Karpas-422 (cell line): ENCODE measurements at regions not wholly inside any gene's neighbourhood (a gene's known extent, or its start where the extent isn't known, plus 50 kb on each side); places are given as distances from the start of the nearest gene placed in this dataset.
"Not testable (repeated sequence)": the region's sequence is repeated elsewhere in the genome, so short reads cannot be mapped to it uniquely, and the experiment has no call there.

Experiments
- DNase-seq: peaks from one replicate; pipeline ENCODE4 v3.0.0-alpha.2; 2015
- H2AFZ ChIP-seq: fragments of 200-600 bp; sonication (generic); 2 replicates; pipeline ENCODE4 v1.6.1; 2014; ENCODE audit warnings: antibody characterized with exemption, low read length, mixed read lengths
- H3K27ac ChIP-seq: fragments of 200-600 bp; sonication (generic); 2 replicates; pipeline ENCODE4 v1.5.1; 2014; ENCODE audit warnings: mild to moderate bottlenecking, low read length, moderate library complexity
- H3K27me3 ChIP-seq: fragments of 200-600 bp; sonication (generic); 2 replicates; pipeline ENCODE4 v1.6.1; 2014; ENCODE audit warnings: low read length, mixed read lengths
- H3K36me3 ChIP-seq: fragments of 200-600 bp; sonication (generic); 2 replicates; pipeline ENCODE4 v1.6.1; 2014; ENCODE audit warnings: low read length, mixed read lengths; ENCODE audit not compliant: insufficient read depth
- H3K4me1 ChIP-seq: fragments of 200-600 bp; sonication (generic); 2 replicates; pipeline ENCODE4 v1.6.1; 2014; ENCODE audit warnings: mild to moderate bottlenecking, low read length, mixed read lengths
- H3K4me2 ChIP-seq: fragments of 200-600 bp; sonication (generic); 2 replicates; pipeline ENCODE4 v1.6.1; 2014; ENCODE audit warnings: low read length, low read depth, mild to moderate bottlenecking; ENCODE audit not compliant: poor library complexity, severe bottlenecking
- H3K4me3 ChIP-seq: fragments of 200-600 bp; sonication (generic); 2 replicates; pipeline ENCODE4 v1.5.1; 2014; ENCODE audit warnings: mild to moderate bottlenecking, antibody characterized with exemption, low read length, mixed read lengths
- H3K79me2 ChIP-seq: fragments of 200-600 bp; sonication (generic); 2 replicates; pipeline ENCODE4 v1.6.1; 2014; ENCODE audit warnings: mild to moderate bottlenecking, low read length, mixed read lengths
- H3K9ac ChIP-seq: fragments of 200-600 bp; sonication (generic); 2 replicates; pipeline ENCODE4 v1.6.0; 2014; ENCODE audit warnings: low read length
- H3K9me2 ChIP-seq: fragments of 200-600 bp; sonication (generic), shearing (Covaris generic); replicated peaks from 2 replicates; pipeline ENCODE4 v1.6.0; 2014; ENCODE audit warnings: mild to moderate bottlenecking, low read length, moderate library complexity; ENCODE audit not compliant: insufficient read depth
- H3K9me3 ChIP-seq: fragments of 300-700, 200-600 bp; sonication (generic); 2 replicates; pipeline ENCODE4 v1.6.1; 2014; ENCODE audit warnings: low read length, mixed read lengths
- H4K20me1 ChIP-seq: fragments of 200-600 bp; sonication (generic); 2 replicates; pipeline ENCODE4 v1.6.1; 2014; ENCODE audit warnings: mild to moderate bottlenecking, antibody characterized with exemption, low read length, low read depth; ENCODE audit not compliant: insufficient read depth

DNA sequence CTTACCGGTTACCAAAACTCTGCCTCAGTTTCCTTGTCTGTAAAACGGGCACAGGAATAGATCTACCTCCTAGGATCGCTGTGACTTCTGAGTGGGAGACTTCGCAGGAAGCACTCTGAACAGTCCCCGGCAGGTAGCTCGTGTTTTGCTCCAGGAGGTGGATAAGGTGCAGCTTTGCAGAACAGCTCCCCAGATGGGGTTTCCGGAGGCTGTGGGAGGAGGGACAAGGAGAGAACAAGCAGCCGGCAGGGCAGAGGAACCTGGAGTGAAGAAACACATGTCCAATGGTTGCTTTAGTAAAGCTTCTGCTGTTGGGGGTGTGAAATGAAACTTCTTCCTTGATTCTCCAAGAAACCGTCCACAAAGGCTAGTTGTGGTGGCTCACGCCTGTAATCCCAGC, 95.5 kb upstream of the TARDBP start:
- H3K27ac ChIP-seq = no peak overlapping the region

DNA sequence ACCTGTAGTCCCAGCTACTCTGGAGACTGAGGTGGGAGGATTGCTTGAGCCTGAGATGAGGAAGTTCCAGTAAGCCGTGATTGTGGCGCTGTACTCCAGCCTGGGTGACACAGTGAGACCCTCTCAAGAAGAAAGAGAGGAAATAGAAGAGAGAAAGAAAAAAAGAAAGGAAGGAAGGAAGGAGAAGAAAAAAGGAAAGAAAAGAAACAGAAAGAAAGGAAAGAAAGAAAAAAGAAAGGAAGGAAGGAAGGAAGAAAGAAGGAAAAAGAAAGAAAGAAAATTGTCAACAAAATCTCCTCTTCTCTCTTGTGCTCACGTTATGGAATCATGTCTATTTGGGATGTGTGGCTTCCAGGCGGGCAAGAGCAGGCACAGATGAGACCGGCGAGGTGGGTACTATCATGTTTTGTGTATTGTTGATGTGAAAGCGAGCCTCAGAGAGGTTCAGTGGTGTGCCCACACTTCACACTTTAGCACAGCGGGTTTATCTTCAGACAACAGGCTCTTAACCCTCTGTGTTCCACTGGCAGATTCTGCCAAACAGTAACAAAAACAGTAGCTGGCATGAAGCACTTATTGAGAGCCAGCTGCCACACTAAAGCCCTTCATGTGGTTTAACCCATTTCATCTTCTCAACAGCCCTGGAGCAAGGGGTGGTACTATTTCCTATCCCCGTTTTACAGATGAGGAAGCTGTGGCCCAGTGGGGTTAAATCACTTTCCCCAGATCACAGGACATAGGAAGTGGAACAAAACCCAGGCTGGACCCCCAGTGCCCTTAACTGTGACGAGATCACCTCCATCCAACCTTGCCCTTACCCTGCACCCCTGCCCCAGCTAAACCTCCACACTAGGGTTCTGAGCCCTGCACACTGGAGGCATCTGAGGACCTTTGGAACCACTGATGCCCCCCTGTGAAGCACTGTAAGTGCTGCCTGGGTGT, 94.7 kb upstream of the TARDBP start:
- Histone ChIP-seq H2AFZ (no peak overlapping the region), H3K27ac (no peak overlapping the region), H3K4me2 (no peak overlapping the region), H3K4me3 (no peak overlapping the region), H3K9ac (no peak overlapping the region), H4K20me1 (no peaks in the 10 kb centered on the region), H3K9me2 (no peaks in the 10 kb centered on the region), H3K79me2 (no peaks in the 10 kb centered on the region), H3K9me3 (no peaks in the 10 kb centered on the region), H3K4me1 (no peaks in the 10 kb centered on the region), H3K27me3 (no peaks in the 10 kb centered on the region), H3K36me3 (no peaks in the 10 kb centered on the region)
- DNase-seq = no peak

More for the DNA sequence above, 95.5 kb upstream of the TARDBP start:
- Histone ChIP-seq H3K9me2 (no peaks in the 10 kb centered on the region), H4K20me1 (no peaks in the 10 kb centered on the region), H3K9me3 (no peaks in the 10 kb centered on the region), H3K4me1 (no peaks in the 10 kb centered on the region), H3K4me2 (no peak overlapping the region), H3K9ac (no peak overlapping the region), H3K79me2 (no peaks in the 10 kb centered on the region), H2AFZ (no peak overlapping the region), H3K27me3 (no peaks in the 10 kb centered on the region), H3K4me3 (no peak overlapping the region), H3K36me3 (no peaks in the 10 kb centered on the region)
- no peak for DNase-seq

DNA sequence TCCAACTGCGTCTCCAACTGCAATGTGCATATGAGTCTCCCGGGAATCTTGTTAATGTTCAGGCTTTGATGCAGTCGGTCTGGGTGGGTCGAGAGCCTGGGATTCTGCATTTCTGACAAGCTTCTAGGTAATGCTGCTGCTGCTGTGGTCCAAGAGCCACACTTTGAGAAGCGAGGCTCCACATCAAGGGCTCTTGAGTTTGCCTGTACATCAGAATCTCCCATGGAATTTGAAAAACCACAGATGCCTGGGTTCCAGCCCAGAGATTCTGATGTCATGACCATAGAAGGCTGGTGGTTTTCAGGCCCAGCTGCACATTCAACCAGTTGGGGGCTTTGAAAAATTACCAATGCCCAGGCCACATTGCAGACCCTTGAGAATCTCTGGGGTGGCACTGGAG, 93.9 kb upstream of the TARDBP start:
- no peaks in the 10 kb centered on the region for H3K79me2 ChIP-seq
- H3K9me2 ChIP-seq = no peaks in the 10 kb centered on the region
- no peaks in the 10 kb centered on the region for H3K36me3 ChIP-seq
- H3K4me2 ChIP-seq = no peak overlapping the region
- no peaks in the 10 kb centered on the region for H4K20me1 ChIP-seq
- H2AFZ ChIP-seq = no peak overlapping the region
- H3K4me3 ChIP-seq = no peak overlapping the region
- H3K27ac ChIP-seq = no peak overlapping the region
- no peaks in the 10 kb centered on the region for H3K27me3 ChIP-seq
- no peaks in the 10 kb centered on the region for H3K9me3 ChIP-seq
- H3K4me1 ChIP-seq = no peaks in the 10 kb centered on the region
- DNase-seq = no peak
- no peak overlapping the region for H3K9ac ChIP-seq

DNA sequence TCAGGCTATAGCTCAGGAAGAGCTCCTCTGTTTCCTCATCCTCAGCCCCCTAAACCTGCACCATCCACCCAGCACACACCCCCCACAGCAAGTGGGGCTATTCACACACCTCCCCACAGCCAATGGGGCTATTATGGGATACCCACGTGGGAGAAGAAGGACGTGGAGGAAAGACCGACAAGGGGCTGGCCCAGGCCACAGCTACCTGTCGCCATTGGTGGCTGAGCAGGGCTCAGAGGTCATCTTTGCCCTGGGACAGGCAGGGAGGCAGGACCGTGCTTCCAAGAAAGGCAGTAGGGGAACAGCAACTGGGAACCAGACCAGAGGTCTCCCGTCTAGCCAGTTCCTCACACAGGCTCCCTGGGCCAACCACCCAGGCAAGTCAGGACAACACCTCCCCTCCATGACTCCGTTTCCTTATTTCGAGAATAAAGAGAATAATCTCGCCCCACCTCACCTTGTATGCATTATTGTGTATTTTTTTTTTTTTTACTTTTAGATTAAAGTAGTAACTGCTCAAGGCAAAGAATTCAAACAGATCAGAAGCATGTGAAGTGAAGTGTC, 92.3 kb upstream of the TARDBP start:
- Histone ChIP-seq H3K9me2 (no peaks in the 10 kb centered on the region), H4K20me1 (no peaks in the 10 kb centered on the region), H3K4me3 (no peak overlapping the region), H3K4me2 (no peak overlapping the region), H3K36me3 (no peaks in the 10 kb centered on the region), H3K79me2 (no peaks in the 10 kb centered on the region), H3K27ac (no peak overlapping the region), H3K9me3 (no peaks in the 10 kb centered on the region), H2AFZ (no peak overlapping the region), H3K27me3 (no peaks in the 10 kb centered on the region), H3K9ac (no peak overlapping the region), H3K4me1 (no peaks in the 10 kb centered on the region)
- DNase-seq = no peak

- H3K4me2 ChIP-seq, H3K27ac ChIP-seq, H4K20me1 ChIP-seq, H3K4me3 ChIP-seq, H3K36me3 ChIP-seq, H3K9me2 ChIP-seq, H3K9ac ChIP-seq, H3K4me1 ChIP-seq, H3K79me2 ChIP-seq, H3K9me3 ChIP-seq, H2AFZ ChIP-seq, H3K27me3 ChIP-seq, DNase-seq: not testable (repeated sequence)
Observed at GRCh38 chr1:10922315-10923060, 90.0 kb upstream of the TARDBP start.

DNA sequence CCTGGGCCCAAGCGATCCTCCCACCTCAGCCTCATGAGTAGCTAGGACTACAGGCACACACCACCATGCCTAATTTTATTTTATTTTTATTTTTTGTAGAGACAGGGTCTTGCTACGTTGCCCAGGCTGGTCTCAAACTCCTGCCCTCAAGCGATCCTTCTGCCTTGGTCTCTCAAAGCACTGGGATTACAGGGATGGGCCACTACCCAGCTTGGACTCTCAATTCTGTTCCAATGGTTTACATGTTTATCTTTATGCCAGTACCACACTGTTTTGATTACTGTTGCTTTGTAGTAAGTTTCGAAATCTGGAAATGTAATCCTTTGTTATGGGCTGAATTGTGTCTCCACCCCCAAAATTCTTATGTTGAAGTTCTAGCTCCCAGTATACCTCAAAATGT, 88.4 kb upstream of the TARDBP start:
- no peak overlapping the region for H2AFZ ChIP-seq
- H3K9me3 ChIP-seq = peaks cover 6% of the 10 kb centered on the region; the same call in 1 of the 2 replicates
- no peaks in the 10 kb centered on the region for H4K20me1 ChIP-seq
- no peaks in the 10 kb centered on the region for H3K4me1 ChIP-seq
- H3K27ac ChIP-seq = no peak overlapping the region
- H3K9ac ChIP-seq = no peak overlapping the region
- H3K27me3 ChIP-seq = no peaks in the 10 kb centered on the region
- no peak overlapping the region for H3K4me2 ChIP-seq
- no peaks in the 10 kb centered on the region for H3K79me2 ChIP-seq
- H3K36me3 ChIP-seq = no peaks in the 10 kb centered on the region; the same call in 1 of the 2 replicates
- H3K4me3 ChIP-seq = no peak overlapping the region
- no peak for DNase-seq
- no peaks in the 10 kb centered on the region for H3K9me2 ChIP-seq

DNA sequence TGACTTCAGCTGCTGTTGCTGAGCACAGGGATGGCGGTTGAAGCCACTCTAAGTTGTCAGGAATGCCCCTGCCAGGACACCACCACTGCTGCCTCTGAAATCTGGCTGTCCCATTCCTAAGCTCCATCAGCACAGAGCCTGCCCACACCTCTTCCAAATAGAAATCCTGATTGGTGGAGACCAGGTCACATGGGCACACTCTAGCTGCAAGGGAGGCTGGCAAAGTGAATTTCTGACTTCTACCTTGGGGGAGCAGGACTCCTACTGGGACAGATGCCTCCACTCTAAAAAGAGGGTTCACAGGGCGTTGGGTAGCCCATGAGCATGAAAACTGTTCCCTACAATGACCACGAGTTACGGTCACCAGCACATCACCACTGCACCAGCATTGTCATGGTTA, 83.8 kb upstream of the TARDBP start:
- Histone ChIP-seq H2AFZ (no peak overlapping the region), H3K9me3 (peaks cover 6% of the 10 kb centered on the region; the same call in 1 of the 2 replicates), H3K9ac (no peak overlapping the region), H3K36me3 (no peaks in the 10 kb centered on the region; the same call in 1 of the 2 replicates), H3K4me3 (no peak overlapping the region), H3K9me2 (no peaks in the 10 kb centered on the region), H4K20me1 (no peaks in the 10 kb centered on the region), H3K27ac (no peak overlapping the region), H3K4me1 (no peaks in the 10 kb centered on the region), H3K4me2 (no peak overlapping the region), H3K79me2 (no peaks in the 10 kb centered on the region), H3K27me3 (no peaks in the 10 kb centered on the region)
- no peak for DNase-seq

DNA sequence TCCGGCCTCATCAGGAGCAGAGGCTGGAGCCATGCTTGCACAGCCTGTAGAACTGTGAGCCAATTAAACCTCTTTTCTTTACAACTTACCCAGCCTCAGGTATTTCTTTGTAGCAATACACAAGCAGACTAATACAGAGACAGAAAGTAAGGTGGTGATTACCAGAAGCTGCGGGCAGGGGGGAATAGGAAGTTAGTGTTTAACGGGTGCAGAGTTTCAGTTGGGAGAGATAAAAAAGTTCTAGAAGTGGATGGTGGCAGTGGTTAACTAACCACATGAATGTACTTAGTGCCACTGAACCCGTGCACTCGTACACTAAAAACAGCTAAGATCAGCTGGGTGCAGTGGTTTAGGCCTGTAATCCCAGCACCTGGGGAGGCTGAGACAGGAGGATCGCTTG, 80.4 kb upstream of the TARDBP start:
- no peaks in the 10 kb centered on the region for H3K27me3 ChIP-seq

More for the DNA sequence above, 80.4 kb upstream of the TARDBP start:
- Histone ChIP-seq H3K9ac (no peak overlapping the region), H2AFZ (no peak overlapping the region), H3K4me2 (no peak overlapping the region), H3K36me3 (no peaks in the 10 kb centered on the region; the same call in 1 of the 2 replicates), H3K9me3 (peaks cover 6% of the 10 kb centered on the region; the same call in 1 of the 2 replicates), H3K27ac (no peak overlapping the region), H3K79me2 (no peaks in the 10 kb centered on the region), H3K9me2 (no peaks in the 10 kb centered on the region), H4K20me1 (no peaks in the 10 kb centered on the region), H3K4me1 (no peaks in the 10 kb centered on the region), H3K4me3 (no peak overlapping the region)
- DNase-seq = no peak
